ENCODE measurements at regions not wholly inside any gene's neighbourhood (a gene's known extent, or its start where the extent isn't known, plus 50 kb on each side); places are given as distances from the start of the nearest gene placed in this dataset.

- TF ChIP-seq EZH2 (IDR thresholded peaks at IDR 0.05; ENCODE audit: insufficient read depth, low read length) (no peak), CTCF (IDR thresholded peaks at IDR 0.05; ENCODE audit: insufficient read depth, low read depth, low read length) (no peak)
- no peaks in the 10 kb centered on the region for H3K36me3 ChIP-seq (ENCODE audit: insufficient read depth, low read length)
- no peaks in the 10 kb centered on the region for H3K79me2 ChIP-seq (ENCODE audit: insufficient read depth, low read length)
- H3K4me2 ChIP-seq (ENCODE audit: low read length): no peak overlapping the region
- H3K9me3 ChIP-seq (ENCODE audit: insufficient read depth, low read depth, low read length): no peaks in the 10 kb centered on the region
- Mint-ChIP-seq H3K9me3 (ENCODE audit: unreplicated experiment) (peaks cover 6% of the 10 kb centered on the region), H3K27me3 (ENCODE audit: low read depth, unreplicated experiment) (peaks cover 4% of the 10 kb centered on the region), H3K36me3 (ENCODE audit: low read depth, unreplicated experiment) (no peaks in the 10 kb centered on the region), H3K27ac (ENCODE audit: unreplicated experiment) (no peak overlapping the region), H3K4me3 (ENCODE audit: unreplicated experiment) (no peak overlapping the region), H3K4me1 (ENCODE audit: low read depth, unreplicated experiment) (peaks cover 1% of the 10 kb centered on the region)
- H3K4me3 ChIP-seq (ENCODE audit: insufficient read depth, low read depth, low read length): no peak overlapping the region
- DNase-seq (ENCODE audit: low read depth) (no peak), FAIRE-seq (no peak)
- H3K27me3 ChIP-seq (ENCODE audit: insufficient read depth, low read length): no peaks in the 10 kb centered on the region
- no peaks in the 10 kb centered on the region for H3K4me1 ChIP-seq (ENCODE audit: insufficient read depth, low read length)
- H3K27ac ChIP-seq (ENCODE audit: low read depth, low read length): no peak overlapping the region
- no peak overlapping the region for H3K9ac ChIP-seq (ENCODE audit: low read length)
- H2AFZ ChIP-seq (ENCODE audit: low read depth, low read length): no peak overlapping the region
- no peaks in the 10 kb centered on the region for H4K20me1 ChIP-seq (ENCODE audit: insufficient read depth, low read length)
Observed at GRCh38 chr6:1491025-1491424, 101.6 kb downstream of the FOXF2 start.

GRCh38 chr6:1491591-1492319, 102.4 kb downstream of the FOXF2 start:
- H3K27me3 ChIP-seq (ENCODE audit: insufficient read depth, low read length): no peaks in the 10 kb centered on the region
- no peaks in the 10 kb centered on the region for H4K20me1 ChIP-seq (ENCODE audit: insufficient read depth, low read length)
- H3K9ac ChIP-seq (ENCODE audit: low read length): no peak overlapping the region
- no peak overlapping the region for H3K4me3 Mint-ChIP-seq (ENCODE audit: unreplicated experiment)
- no peaks in the 10 kb centered on the region for H3K4me1 ChIP-seq (ENCODE audit: insufficient read depth, low read length)
- no peaks in the 10 kb centered on the region for H3K79me2 ChIP-seq (ENCODE audit: insufficient read depth, low read length)
- no peaks in the 10 kb centered on the region for H3K4me1 Mint-ChIP-seq (ENCODE audit: low read depth, unreplicated experiment)
- H3K4me3 ChIP-seq (ENCODE audit: insufficient read depth, low read depth, low read length): no peak overlapping the region
- no peaks in the 10 kb centered on the region for H3K36me3 Mint-ChIP-seq (ENCODE audit: low read depth, unreplicated experiment)
- no peak for TF ChIP-seq CTCF (IDR thresholded peaks at IDR 0.05; ENCODE audit: insufficient read depth, low read depth, low read length)
- H3K36me3 ChIP-seq (ENCODE audit: insufficient read depth, low read length): no peaks in the 10 kb centered on the region
- H3K27me3 Mint-ChIP-seq (ENCODE audit: low read depth, unreplicated experiment): peaks cover 8% of the 10 kb centered on the region
- no peak for FAIRE-seq
- peaks cover 10% of the 10 kb centered on the region for H3K9me3 Mint-ChIP-seq (ENCODE audit: unreplicated experiment)
- DNase-seq (ENCODE audit: low read depth): no peak
- no peak overlapping the region for H2AFZ ChIP-seq (ENCODE audit: low read depth, low read length)
- H3K27ac Mint-ChIP-seq (ENCODE audit: unreplicated experiment): no peak overlapping the region
- no peaks in the 10 kb centered on the region for H3K9me3 ChIP-seq (ENCODE audit: insufficient read depth, low read depth, low read length)
- H3K27ac ChIP-seq (ENCODE audit: low read depth, low read length): no peak overlapping the region
- H3K4me2 ChIP-seq (ENCODE audit: low read length): no peak overlapping the region

GRCh38 chr6:1494671-1495070, 105.3 kb downstream of the FOXF2 start:
- Mint-ChIP-seq H3K4me1 (ENCODE audit: low read depth, unreplicated experiment) (no peaks in the 10 kb centered on the region), H3K27me3 (ENCODE audit: low read depth, unreplicated experiment) (peaks cover 8% of the 10 kb centered on the region), H3K4me3 (ENCODE audit: unreplicated experiment) (no peak overlapping the region), H3K36me3 (ENCODE audit: low read depth, unreplicated experiment) (no peaks in the 10 kb centered on the region), H3K9me3 (ENCODE audit: unreplicated experiment) (peaks cover 10% of the 10 kb centered on the region), H3K27ac (ENCODE audit: unreplicated experiment) (no peak overlapping the region)
- TF ChIP-seq EZH2 (IDR thresholded peaks at IDR 0.05; ENCODE audit: insufficient read depth, low read length): no peak
- TF ChIP-seq CTCF (IDR thresholded peaks at IDR 0.05; ENCODE audit: insufficient read depth, low read depth, low read length): no peak
- Histone ChIP-seq H4K20me1 (ENCODE audit: insufficient read depth, low read length) (no peaks in the 10 kb centered on the region), H3K4me2 (ENCODE audit: low read length) (no peak overlapping the region), H3K27ac (ENCODE audit: low read depth, low read length) (no peak overlapping the region), H3K27me3 (ENCODE audit: insufficient read depth, low read length) (no peaks in the 10 kb centered on the region), H3K79me2 (ENCODE audit: insufficient read depth, low read length) (no peaks in the 10 kb centered on the region), H3K4me1 (ENCODE audit: insufficient read depth, low read length) (no peaks in the 10 kb centered on the region), H3K9me3 (ENCODE audit: insufficient read depth, low read depth, low read length) (no peaks in the 10 kb centered on the region), H3K9ac (ENCODE audit: low read length) (no peak overlapping the region), H3K36me3 (ENCODE audit: insufficient read depth, low read length) (no peaks in the 10 kb centered on the region), H3K4me3 (ENCODE audit: insufficient read depth, low read depth, low read length) (no peak overlapping the region), H2AFZ (ENCODE audit: low read depth, low read length) (no peak overlapping the region)
- DNase-seq (ENCODE audit: low read depth): no peak
- FAIRE-seq: no peak

Data from astrocyte (in vitro differentiated cells and primary cell).